ENCODE measurements at regions not wholly inside any gene's neighbourhood (a gene's known extent, or its start where the extent isn't known, plus 50 kb on each side); places are given as distances from the start of the nearest gene placed in this dataset.

DNA sequence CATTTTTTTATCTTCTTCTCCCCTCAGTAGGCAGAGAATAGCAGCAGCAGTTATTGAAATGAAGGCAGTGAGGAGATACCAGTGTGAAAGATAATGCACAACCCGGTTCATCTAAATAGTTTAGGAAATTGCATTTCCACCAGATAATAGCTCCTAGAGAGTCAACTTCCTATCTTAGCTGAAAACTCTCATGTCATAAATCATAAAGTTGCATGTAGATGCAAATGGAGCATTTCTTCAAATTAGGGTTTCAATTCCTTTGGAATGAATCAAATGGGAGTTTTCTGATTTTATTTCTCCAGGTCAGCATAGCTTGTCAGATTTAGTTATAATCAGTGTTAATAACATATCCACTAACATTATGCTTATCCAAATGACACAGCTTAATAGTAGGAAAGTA, 335.3 kb downstream of the CNTNAP4 start:
- DNase-seq (no peak), ATAC-seq (ENCODE audit: poor library complexity) (no peak)
- intact Hi-C loops (cut with DNase I) = no loop called here

DNA sequence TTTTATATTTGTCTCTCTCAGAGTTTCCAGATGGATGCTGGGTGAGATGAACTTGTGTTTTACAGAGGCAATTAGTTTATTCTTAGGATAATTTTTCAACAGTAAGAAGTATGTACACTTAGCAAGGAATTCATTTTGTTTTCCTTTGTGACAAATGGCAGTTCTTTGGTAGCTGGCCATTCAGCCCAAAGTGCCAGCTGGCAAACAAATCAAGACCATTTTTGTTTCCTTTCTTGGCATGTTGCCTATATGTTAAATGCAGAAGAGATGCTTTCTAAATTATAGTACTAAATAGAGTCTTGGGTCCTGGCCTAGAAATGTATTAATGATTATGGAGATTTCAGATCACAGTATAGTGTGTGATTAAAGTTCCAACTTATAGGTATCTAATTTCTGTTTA, 337.1 kb downstream of the CNTNAP4 start:
- no peak for ATAC-seq (ENCODE audit: poor library complexity)
- intact Hi-C loops (cut with DNase I) = no loop called here
- DNase-seq = no peak

DNA sequence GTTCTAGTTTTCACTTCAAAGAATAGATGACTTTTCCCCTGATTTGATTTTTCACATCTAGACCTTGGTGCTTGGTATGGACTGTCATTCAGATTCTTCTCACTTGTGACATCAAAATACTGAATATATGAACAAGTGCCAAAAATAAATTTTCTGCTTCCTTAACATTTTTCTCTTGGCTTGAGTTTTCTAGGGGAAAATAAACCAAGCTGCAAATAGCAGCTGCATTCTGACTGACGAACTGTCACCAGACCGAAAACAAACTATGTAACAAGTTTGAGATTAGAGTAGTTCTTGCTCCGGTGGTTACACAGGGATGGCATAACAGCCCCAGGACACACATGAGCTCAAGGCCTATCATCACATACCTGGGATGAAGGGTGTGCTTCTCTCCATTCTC, 345.7 kb downstream of the CNTNAP4 start:
- intact Hi-C loops (cut with DNase I) = no loop called here
- ATAC-seq (ENCODE audit: poor library complexity) = no peak

DNA sequence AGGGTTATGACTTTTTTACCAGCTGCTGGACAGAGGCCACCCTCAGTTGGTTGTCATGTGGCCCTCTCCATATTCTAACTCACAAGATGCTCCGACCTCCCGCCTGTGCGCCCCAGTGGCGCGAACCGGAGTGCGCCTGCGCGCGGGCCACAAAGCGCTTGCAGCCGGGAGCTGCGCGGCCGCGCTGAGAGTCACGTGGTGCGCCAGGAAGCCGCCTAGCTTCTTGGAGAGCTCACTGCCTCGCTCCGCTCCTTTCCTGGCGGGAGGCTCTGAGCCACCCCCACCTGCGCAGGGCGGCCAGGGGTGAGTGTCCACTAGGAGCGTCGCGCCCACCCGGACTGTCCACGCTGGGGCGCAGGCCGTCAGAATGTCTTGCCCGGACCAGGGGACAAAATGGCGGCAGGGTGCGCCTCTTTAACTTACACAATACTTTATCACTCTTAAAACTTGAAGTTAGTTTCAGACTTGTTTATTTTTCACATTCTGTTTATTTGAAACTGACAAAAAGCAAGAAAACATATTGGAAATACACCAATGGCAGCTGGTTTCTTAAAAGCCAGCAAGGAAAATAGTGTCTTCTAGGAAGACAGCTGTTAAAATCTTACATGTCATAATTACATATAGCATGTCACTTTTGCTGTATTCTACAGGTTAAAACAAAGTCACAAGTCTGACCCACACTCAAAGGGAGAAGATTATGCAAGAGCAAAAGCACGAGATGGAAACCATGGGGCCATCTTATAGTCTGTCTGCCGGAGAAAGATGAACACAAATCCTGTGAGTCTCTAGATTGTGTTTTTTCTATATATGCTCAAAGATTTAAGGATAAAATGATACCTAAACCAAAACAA, 357.9 kb downstream of the CNTNAP4 start:
- ATAC-seq (ENCODE audit: poor library complexity) (no peak), DNase-seq (no peak)
- intact Hi-C loops (cut with DNase I) = no loop called here

More for the DNA sequence above, 345.7 kb downstream of the CNTNAP4 start:
- no peak for DNase-seq

DNA sequence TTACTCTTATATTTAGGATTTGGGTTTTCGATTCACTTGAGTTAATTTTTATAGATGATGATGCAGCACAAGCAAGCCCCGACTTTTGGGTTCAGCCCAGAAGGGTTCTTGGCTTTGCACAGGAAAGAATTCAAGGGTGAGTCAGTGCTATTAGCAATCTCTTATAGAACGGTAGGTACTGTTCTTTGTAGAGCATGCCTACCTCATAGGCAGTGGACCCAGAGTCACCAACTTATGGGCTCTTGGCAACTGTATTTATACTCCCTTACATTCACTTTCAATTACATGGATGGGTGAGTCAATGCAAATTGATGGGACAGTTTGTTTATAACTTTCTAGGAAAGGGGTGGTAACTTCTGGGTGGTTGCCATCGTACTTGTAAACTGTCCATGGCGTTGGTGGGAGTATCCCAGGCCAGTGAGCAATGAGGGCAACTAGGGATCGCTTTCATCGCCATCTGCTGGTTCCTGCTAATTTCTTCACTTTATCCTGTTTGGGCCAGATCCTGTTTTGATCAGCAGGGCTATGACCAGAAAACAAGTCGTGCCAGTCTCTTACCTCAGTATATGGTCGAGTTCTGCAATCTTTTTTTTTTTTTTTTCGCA, 362.6 kb downstream of the CNTNAP4 start:
- ATAC-seq (ENCODE audit: poor library complexity) (no peak), DNase-seq (no peak)
- intact Hi-C loops (cut with DNase I) = no loop called here

DNA sequence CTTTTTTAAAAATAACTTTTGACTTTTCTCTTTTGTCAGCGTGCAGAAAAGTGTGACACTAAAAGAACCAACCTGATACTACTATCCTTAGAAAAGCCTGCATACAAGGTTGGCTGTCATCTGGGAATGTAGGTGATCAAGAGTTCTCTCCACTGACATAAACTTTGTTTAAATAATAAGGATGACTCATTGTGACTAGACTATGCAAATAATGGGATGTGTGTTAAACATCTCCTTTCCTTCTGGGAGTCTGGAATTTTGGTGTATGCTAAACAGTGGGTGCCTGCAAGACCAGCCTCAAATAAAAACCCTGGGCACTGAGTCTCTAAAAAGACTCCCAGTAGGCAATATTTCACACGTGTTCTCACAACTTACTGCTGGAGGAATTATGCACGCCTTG, 373.4 kb downstream of the CNTNAP4 start:
- DNase-seq = no peak
- intact Hi-C loops (cut with DNase I) = no loop called here
- no peak for ATAC-seq (ENCODE audit: poor library complexity)

DNA sequence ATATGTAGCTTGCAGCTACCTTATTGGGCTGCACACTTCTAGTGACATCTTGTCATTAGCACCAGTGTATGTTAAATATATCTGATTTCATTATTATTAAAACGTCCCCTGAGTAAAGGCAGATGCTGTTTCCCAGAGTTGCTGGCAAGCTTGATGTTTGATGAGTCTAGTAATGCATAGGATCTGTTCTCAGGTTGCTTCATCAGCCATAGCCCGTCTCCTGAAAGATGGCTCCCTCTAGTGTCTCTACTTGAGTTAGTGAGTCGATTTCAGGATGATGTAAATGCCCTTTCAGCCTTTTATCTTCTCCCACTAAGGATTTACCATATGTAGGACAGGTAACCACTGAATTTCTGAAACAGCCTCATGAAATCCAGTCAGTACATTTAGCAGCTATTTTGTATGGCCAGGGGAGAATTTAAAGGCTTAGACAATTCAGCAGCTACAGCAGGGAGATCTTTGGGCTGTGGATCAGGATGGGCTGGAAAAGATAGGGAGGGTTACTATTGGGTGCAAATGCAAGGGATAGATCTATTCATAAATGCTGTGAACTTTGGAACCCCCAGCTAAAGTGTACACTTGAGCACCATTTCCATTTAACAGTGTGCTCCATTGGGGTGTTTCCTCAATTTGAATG, 376.3 kb downstream of the CNTNAP4 start:
- ATAC-seq (ENCODE audit: poor library complexity) (no peak), DNase-seq (no peak)
- intact Hi-C loops (cut with DNase I) = no loop called here

DNA sequence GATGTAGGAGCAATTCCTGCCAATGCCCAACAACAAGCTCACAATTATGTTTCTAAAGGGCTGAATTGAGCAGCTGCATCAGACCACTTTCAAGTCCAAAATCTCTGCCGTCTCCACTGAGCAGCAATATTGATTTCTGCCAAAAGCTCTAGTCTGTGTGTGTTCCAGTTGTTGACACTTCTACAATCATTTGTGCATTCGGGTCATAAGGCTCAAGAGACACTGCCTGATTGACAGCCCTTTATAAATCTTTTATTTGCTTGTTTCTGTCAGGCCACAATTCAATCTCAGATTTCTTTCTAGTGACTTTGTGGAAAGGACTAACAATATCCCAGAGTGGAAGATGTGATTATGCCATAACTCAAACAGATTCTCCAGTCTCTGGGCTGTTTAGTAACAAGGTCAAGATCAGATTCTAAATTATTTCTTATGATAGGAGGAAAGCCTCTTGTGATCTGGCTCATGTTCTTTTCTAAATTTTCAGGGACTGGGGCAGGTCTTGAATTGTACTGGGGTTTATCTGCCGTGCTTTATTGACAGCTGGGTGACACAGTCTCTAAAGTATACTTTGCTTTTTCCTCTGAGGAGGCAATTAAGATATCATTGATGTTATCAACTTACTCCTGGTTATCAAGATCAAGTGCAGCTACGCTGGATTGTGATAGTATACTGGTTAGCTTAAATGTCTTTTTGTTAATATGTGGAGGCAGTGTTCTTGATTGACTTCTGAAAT, 377.1 kb downstream of the CNTNAP4 start:
- ATAC-seq (ENCODE audit: poor library complexity) = no peak
- intact Hi-C loops (cut with DNase I) = no loop called here
- no peak for DNase-seq

DNA sequence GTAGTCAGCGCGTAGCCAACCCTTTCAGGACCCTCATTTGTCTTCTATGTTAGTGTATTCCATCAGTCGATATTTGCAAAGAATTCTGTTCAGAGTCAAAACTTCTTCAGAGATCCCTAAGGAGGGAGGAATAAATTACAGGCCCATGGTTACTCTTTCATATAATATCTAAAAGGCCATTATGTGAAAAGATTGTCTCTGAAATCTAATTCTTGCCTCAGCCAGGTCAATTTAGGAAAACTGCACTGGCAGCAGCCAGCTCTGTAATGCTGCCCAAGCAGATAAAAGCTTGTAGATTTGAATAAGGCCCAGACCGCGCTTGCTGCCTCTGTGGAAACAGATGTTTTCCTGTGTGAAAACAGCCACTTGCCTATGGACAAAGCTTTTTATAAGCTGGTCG, 379.8 kb downstream of the CNTNAP4 start:
- intact Hi-C loops (cut with DNase I) = no loop called here
- DNase-seq = no peak
- no peak for ATAC-seq (ENCODE audit: poor library complexity)

DNA sequence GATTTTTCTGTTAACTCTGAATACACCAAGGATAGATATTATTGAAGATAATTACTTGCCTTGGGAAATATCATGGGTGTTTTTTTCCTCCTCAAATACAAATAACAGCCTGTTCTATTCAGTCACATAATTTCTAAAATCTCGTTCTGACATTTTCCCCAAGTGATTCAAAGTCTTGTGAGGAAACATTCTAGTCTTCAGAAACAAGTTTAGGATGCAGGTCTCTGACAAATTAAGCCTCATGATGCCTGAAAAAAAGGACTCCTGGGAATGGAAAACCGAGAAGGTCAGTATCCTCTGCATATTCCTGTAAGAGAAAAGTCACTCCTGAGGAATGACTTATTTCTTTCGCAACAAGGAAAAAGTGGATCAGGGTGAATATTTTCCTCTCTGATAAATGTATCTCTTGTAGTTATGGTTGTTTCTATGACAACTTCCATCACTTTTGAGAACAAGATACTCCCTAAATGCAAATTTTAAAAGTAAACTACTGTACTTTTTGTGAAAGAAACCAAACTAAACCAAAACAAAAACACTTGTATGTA, 384.6 kb downstream of the CNTNAP4 start:
- ATAC-seq (ENCODE audit: poor library complexity) (no peak), DNase-seq (no peak)
- intact Hi-C loops (cut with DNase I) = no loop called here

DNA sequence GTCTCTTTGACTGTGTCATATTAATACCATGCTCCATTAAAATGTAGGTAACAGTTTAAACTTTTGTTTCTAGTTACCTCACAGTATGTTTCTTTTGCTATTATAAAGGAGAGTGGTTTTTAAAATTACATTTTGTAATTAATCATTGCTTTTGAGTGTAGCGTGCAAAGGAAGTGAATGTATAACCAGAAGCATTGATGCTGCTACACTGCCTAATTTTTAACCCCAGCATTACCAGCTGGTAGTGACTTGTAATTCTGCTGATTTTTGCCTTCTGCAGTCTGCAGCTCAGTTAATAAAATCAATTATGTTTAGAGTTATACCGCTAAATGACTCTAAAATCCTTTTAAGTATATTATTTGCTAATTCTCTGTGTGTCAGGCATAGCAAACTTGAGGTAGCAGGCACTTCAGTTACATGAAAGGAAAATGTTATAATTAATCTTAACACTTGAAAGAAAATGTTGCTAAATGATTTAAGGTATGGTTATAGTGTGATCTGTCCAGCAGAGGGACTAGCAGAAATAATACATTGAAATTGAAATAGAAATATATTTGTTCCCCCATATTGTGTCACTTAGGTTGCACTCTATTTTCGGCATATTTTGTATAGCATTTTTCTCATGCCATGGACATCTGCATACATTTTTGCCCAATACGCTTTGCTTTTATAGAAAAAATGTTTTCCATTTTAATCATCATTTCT, 388.5 kb downstream of the CNTNAP4 start:
- intact Hi-C loops (cut with DNase I) = no loop called here
- DNase-seq (no peak), ATAC-seq (ENCODE audit: poor library complexity) (no peak)

DNA sequence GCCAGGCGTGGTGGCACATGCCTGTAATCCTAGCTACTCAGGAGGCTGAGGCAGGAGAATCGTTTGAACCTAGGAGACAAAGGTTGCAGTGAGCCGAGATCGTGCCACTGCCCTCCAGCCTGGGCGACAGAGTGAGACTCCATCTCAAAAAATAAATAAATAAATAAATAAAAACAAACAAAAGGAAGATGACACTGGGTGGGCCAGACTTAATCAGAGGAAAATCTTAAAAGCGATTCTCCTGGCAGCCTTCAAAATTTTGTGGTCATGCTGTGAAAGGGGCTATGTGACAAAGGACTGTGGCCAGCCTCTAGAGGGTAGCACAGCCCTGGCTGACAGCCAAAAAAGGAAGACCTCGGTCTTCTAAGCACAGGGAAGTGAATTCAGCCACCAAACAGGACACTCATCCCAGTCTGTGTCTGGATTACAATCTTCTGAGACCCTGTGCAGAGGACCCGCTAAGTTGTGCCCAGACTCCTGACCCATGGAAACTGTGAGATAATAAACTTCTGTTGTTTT, 391.1 kb downstream of the CNTNAP4 start:
- ATAC-seq (ENCODE audit: poor library complexity) (no peak), DNase-seq (no peak)
- intact Hi-C loops (cut with DNase I) = no loop called here

DNA sequence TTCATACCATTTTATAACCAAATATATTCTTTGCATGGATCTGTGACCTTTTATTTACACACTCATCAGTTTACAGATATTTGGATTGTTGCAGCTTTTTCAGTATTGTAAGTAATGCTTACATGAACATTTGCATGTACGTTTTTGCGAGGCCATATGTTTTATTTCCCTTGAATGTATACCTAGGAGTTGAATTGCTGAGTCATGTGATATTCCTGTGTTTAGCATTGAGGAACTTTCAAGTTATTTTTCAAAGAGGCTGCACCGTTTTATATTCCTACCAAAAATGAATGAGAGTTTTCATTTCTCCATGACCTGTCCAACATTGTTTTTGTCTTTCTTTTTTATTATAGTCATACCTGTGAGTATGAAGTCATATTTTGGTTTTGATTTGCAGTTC, 392.1 kb downstream of the CNTNAP4 start:
- intact Hi-C loops (cut with DNase I) = no loop called here
- no peak for ATAC-seq (ENCODE audit: poor library complexity)
- DNase-seq = no peak

DNA sequence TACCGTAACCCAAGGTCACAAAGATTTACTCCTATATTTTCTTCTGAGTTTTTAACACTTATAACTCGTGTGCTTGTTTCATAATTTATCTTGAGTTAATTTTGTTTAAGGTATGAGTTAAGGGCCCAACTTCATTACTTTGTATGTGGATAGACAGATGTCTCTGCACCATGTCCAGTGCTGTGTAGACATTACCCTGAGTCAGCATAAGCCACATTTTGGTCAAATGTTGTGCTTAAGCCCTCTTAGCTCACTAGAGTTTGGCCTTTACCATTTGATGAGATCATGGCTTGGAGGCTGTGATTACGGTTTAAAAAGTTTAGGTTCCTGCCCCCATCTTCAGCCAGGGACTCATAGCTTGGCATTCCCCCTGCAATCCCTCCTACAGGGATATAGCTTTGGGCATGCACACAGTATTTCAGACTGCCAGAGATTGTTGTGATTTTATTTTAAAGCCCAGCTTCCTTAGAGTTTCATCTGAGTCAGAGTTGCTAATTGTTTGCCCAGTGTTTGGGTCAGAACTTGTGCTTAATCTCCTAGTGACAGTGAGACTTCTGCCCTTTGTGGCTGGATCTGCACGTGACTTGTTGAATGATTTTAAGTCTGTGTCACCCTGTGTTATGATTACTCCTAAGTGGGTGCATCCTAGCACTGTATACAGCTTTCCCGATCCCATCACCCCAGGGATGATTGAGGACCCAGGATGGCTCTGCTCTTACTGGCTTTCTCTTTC, 393.1 kb downstream of the CNTNAP4 start:
- ATAC-seq (ENCODE audit: poor library complexity) (no peak), DNase-seq (no peak)
- intact Hi-C loops (cut with DNase I) = no loop called here

DNA sequence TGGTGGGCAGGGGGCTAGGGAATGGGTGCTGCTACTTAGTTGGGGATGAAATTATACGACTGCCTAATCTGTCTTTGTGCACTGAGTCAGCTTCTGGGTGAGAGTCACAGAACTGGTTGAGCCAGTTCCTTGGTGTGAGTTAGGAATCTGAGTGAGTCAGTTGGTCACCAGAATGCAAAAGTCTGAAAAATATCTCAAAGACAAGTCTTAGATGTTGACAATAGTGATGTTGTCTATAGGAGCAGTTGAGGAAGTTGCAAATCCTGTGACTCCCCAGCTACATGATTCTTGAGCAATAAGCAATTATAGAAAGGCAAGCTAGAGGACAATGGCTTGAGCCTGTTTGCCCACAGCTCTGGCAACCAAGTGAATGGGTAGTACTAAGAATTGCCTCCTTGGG, 399.2 kb downstream of the CNTNAP4 start:
- intact Hi-C loops (cut with DNase I) = no loop called here
- DNase-seq (no peak), ATAC-seq (ENCODE audit: poor library complexity) (no peak)

DNA sequence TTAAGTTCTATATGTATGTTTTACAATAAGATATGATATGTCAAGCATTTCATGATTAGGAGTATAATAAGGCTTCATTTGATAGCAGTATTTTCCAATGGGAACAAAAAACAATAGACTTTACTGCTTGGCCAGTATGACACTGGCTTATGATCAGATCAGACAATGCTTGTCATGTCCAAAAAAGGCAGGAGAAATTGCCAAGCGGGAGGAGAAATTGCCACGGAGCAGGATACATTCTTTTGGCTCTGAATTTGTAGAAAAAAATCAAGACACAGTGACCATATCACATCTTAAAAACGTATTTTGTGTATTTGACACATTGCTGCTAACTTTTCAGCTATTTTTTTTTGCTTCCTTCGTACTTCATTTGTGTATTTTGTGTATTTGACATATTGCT, 404.1 kb downstream of the CNTNAP4 start:
- intact Hi-C loops (cut with DNase I) = no loop called here
- ATAC-seq (ENCODE audit: poor library complexity) (no peak), DNase-seq (no peak)

DNA sequence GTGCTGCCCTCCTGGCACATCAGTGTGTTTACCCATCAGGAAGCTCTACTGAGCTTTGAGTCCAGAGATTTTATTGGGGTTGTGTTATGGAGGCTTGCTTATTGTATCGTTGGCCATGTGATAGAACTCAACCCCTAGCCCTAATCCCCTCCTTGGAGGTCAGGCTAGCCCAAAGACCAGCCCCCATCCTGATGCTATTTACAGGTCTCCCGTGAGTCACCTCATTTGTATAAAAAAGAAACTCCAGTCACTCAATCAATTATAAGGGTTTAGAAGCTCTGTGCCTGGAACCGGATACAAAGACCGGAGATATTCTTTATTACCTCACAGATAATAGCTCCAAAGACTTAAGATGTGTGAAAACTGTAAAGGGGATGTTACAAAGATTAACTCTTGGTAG, 405.9 kb downstream of the CNTNAP4 start:
- DNase-seq (no peak), ATAC-seq (ENCODE audit: poor library complexity) (no peak)
- intact Hi-C loops (cut with DNase I) = no loop called here

DNA sequence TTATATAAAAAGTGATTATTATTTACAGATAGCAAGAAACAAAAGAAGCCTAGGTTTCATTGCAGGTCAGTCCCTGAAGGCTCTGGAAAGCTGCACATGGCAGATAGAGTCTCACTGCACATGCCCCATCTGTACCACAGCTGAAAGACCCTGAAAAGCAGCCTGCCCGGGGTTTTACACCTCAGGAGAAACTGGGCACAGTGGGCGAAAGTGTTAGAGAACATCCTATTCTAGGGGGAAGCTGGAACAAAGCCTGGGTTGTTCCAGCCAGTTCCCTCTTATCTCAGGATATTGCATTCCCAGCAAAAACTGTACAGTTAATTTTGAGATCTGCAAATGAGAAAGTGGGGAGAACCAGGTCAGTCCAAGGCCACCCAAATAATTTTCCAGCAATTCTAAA, 419.7 kb downstream of the CNTNAP4 start:
- ATAC-seq (ENCODE audit: poor library complexity) = no peak
- DNase-seq = no peak
- intact Hi-C loops (cut with DNase I) = no loop called here
